ENCODE measurements at regions not wholly inside any gene's neighbourhood (a gene's known extent, or its start where the extent isn't known, plus 50 kb on each side); places are given as distances from the start of the nearest gene placed in this dataset.

DNA sequence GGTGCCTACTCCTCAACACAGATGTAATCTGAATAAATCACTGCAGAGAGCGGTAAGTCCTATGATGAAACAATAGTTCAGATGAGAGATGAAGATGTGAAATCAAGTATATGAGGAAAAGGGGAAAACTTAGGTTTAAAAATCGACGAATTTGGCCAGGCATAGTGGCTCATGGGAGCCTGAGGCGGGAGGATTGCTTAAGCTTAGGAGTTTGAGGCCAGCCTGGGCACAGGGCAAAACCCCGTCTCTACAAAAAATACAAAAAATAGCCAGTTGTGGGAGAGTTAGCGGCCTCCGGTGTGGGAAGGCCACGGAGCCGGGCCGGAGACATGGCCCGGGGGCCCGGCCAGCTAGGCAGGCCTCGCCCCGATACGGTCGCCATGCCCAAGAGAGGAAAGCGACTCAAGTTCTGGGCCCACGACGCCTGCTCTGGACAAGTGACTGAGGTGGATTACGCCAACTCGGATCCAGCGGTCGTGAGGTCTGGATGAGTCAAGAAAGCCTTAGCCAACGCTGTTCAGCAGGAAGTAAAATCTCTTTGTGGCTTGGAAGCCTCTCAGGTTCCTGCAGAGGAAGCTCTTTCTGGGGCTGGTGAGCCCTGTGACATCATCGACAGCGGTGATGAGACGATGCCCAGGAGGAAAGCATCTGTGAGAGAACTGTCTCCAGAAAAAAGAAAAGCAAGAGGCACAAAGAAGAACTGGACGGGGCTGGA is 62.8 kb upstream of the SUB1 start:
- no peak for TF ChIP-seq EZH2 (IDR thresholded peaks at IDR 0.05)
- no peak for TF ChIP-seq POLR2A (IDR thresholded peaks at IDR 0.05; ENCODE audit: borderline replicate concordance, extremely low read depth, insufficient read depth, insufficient read length)
- no peak for TF ChIP-seq ZNF274 (IDR thresholded peaks at IDR 0.05; ENCODE audit: low read depth, low read length)
- TF ChIP-seq ZFX (IDR thresholded peaks at IDR 0.05), result no peak
- TF ChIP-seq, protein P1, sequence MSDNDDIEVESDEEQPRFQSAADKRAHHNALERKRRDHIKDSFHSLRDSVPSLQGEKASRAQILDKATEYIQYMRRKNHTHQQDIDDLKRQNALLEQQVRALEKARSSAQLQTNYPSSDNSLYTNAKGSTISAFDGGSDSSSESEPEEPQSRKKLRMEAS (IDR thresholded peaks at IDR 0.05), result no peak
- TF ChIP-seq, protein P2, sequence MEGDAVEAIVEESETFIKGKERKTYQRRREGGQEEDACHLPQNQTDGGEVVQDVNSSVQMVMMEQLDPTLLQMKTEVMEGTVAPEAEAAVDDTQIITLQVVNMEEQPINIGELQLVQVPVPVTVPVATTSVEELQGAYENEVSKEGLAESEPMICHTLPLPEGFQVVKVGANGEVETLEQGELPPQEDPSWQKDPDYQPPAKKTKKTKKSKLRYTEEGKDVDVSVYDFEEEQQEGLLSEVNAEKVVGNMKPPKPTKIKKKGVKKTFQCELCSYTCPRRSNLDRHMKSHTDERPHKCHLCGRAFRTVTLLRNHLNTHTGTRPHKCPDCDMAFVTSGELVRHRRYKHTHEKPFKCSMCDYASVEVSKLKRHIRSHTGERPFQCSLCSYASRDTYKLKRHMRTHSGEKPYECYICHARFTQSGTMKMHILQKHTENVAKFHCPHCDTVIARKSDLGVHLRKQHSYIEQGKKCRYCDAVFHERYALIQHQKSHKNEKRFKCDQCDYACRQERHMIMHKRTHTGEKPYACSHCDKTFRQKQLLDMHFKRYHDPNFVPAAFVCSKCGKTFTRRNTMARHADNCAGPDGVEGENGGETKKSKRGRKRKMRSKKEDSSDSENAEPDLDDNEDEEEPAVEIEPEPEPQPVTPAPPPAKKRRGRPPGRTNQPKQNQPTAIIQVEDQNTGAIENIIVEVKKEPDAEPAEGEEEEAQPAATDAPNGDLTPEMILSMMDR (IDR thresholded peaks at IDR 0.05 in 2 of 3, conservative IDR thresholded peaks at IDR 0.05 in 1 of 3; ENCODE audit: borderline replicate concordance in 1 of 3, insufficient read depth in 1 of 3, low read depth in 2 of 3, low read length in 2 of 3), result no peak
- TF ChIP-seq, protein P3, sequence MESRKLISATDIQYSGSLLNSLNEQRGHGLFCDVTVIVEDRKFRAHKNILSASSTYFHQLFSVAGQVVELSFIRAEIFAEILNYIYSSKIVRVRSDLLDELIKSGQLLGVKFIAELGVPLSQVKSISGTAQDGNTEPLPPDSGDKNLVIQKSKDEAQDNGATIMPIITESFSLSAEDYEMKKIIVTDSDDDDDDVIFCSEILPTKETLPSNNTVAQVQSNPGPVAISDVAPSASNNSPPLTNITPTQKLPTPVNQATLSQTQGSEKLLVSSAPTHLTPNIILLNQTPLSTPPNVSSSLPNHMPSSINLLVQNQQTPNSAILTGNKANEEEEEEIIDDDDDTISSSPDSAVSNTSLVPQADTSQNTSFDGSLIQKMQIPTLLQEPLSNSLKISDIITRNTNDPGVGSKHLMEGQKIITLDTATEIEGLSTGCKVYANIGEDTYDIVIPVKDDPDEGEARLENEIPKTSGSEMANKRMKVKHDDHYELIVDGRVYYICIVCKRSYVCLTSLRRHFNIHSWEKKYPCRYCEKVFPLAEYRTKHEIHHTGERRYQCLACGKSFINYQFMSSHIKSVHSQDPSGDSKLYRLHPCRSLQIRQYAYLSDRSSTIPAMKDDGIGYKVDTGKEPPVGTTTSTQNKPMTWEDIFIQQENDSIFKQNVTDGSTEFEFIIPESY (IDR thresholded peaks at IDR 0.05; ENCODE audit: extremely low read depth, insufficient replicate concordance, low read length), result no peak
- TF ChIP-seq POLR2AphosphoS5 (IDR thresholded peaks at IDR 0.05; ENCODE audit: low read depth, low read length), result no peak
- TF ChIP-seq, protein P4, sequence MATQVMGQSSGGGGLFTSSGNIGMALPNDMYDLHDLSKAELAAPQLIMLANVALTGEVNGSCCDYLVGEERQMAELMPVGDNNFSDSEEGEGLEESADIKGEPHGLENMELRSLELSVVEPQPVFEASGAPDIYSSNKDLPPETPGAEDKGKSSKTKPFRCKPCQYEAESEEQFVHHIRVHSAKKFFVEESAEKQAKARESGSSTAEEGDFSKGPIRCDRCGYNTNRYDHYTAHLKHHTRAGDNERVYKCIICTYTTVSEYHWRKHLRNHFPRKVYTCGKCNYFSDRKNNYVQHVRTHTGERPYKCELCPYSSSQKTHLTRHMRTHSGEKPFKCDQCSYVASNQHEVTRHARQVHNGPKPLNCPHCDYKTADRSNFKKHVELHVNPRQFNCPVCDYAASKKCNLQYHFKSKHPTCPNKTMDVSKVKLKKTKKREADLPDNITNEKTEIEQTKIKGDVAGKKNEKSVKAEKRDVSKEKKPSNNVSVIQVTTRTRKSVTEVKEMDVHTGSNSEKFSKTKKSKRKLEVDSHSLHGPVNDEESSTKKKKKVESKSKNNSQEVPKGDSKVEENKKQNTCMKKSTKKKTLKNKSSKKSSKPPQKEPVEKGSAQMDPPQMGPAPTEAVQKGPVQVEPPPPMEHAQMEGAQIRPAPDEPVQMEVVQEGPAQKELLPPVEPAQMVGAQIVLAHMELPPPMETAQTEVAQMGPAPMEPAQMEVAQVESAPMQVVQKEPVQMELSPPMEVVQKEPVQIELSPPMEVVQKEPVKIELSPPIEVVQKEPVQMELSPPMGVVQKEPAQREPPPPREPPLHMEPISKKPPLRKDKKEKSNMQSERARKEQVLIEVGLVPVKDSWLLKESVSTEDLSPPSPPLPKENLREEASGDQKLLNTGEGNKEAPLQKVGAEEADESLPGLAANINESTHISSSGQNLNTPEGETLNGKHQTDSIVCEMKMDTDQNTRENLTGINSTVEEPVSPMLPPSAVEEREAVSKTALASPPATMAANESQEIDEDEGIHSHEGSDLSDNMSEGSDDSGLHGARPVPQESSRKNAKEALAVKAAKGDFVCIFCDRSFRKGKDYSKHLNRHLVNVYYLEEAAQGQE (IDR thresholded peaks at IDR 0.05; ENCODE audit: low read depth), result no peak
- TF ChIP-seq YY1 (IDR thresholded peaks at IDR 0.05; ENCODE audit: extremely low read depth, insufficient replicate concordance, low read depth, low read length), result no peak

Data from HCT116 (cell line).